ENCODE measurements at regions not wholly inside any gene's neighbourhood (a gene's known extent, or its start where the extent isn't known, plus 50 kb on each side); places are given as distances from the start of the nearest gene placed in this dataset.
"Not testable (repeated sequence)": the region's sequence is repeated elsewhere in the genome, so short reads cannot be mapped to it uniquely, and the experiment has no call there.

DNA sequence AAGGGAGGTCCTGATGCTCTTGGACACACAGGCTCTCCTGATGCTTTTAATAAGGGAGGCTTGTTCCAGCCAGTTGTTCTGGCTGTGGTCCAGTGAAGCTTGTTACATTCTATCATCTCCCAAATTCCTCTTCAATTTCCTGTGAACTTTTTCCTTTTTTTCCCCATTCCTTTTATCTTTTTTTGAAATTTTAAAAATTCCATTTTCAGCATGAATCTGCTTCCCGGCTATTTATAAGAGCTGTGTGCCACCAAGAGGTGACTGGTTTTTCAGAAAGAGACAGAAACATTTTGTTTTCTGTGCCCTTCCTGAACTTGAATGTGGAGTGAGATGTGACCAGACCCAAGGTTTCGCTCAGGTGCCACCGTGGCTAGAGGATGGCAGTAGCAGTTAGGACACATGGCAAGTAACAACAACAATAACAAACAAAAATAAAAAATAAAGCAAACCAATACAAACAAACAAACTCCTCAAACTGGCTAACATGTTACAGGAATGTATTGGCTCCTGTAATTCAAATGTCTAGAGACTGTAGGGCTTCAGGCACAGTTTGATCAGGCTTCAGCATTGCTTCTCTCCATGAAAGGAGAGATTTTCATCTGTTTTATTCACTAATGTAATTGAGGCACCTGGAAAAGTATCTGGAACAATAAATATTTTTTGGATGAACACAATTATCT lies 121.1 kb downstream of the BOD1 start:
- DNase-seq (ENCODE audit: low read depth) = peak; percentile 40

- no peak for DNase-seq (ENCODE audit: low read depth)
Observed at GRCh38 chr5:173494446-173494845, 122.0 kb downstream of the BOD1 start.

DNA sequence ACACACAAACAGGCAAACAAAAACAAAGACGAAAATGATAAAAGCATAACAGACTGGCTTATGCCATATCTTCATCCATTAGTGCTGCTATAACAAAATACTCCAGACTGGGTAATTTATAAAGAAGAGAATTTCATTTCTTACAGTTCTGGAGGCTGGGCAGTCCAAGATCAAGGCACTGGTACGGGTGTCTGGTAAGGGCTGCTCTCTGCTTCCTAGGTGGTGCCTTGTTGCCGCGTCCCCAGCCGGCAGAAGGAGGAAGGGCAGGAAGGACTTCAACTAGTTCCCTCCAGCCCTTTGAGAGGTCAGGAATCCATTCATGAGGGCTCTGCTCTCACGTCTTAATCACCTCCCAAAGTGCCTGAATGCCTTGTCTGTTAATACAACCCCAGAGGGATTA lies 122.6 kb downstream of the BOD1 start:
- no peak for DNase-seq (ENCODE audit: low read depth)

GRCh38 chr5:173493040-173493439 lies 123.4 kb downstream of the BOD1 start:
- DNase-seq (ENCODE audit: low read depth) = no peak

GRCh38 chr5:173490681-173491080 lies 125.8 kb downstream of the BOD1 start:
- DNase-seq (ENCODE audit: low read depth) = no peak

DNA sequence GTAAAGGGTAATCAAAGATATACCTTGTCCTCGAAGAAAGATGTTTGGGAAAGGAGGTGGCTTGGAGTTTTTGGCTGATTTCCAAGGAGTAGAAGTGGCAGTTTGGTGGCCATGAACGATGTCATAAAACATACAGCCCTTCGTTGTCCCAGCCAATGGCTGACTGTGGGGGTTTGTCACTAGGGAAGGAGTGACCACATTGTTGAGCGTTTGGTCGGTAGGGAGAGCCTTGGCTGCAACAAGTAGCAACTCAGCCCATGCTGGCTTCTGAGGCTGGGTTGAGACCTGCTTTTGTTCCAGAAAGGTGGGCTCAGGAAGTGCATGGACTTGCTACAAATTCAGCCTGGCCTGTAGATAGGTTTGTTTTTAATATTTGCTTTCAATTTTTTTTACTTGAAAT lies 128.3 kb downstream of the BOD1 start:
- no peak for DNase-seq (ENCODE audit: low read depth)

- no peak for DNase-seq (ENCODE audit: low read depth)
Observed at GRCh38 chr5:173487300-173487699, 129.2 kb downstream of the BOD1 start.

DNA sequence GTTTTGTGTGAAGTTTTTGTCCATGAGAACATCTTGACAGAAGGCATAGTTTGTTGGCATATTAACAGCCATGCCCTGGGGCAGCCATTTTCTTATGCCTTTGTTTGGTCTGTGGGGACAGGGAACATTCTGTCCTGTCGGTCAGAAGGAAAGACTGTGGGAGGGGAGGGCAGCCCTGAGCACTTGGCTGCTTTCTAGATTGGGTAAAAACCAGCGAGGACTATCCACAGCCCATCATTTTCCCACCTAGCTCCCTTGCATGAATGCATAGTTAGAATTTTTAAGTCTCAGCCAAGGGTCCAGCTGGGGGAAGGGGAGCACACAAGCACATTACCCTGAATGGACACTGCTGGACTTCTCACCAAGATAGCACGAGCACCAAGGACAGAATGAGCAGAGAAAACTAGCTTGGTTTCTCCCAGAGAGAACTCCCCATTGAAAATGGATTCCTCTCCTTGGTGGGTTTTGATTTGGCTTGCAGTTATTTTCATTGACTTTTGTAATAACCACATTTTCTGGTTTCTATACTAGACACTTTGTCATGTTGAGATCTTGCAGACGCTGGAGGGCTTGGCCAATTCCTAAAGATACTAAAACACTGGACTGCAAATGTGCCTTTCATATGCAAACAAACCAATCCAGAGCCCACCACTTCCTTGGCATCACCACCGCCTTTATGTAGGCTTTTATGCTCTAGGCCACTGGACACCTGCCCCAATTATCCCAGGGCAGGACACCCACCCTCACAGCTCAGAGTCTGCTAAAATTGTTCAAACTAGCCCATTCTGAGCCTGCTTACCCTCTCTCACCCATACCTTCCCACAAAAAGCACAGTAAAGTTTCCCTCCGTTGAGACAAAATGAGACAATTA lies 129.9 kb downstream of the BOD1 start:
- peak; percentile 49 for DNase-seq (ENCODE audit: low read depth)

DNA sequence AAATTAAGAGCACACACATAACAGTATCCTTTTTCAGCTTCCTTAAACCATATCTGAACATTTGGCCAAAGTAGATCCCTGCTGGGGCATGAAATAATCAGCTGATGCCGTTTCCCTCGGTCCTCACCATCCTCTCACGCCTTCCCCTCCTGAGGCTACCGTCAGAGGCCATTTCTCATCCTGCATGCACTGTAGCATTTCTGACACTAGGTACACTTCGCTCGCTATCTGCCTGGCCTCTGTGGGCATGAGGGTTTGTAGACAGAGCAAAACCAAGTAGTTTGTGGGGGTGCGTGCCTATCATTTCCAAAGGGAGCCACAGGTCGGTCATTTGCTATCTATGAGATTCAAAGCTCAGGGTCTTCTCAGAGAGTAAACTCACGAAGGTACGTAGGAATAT lies 131.9 kb downstream of the BOD1 start:
- DNase-seq (ENCODE audit: low read depth) = no peak

DNA sequence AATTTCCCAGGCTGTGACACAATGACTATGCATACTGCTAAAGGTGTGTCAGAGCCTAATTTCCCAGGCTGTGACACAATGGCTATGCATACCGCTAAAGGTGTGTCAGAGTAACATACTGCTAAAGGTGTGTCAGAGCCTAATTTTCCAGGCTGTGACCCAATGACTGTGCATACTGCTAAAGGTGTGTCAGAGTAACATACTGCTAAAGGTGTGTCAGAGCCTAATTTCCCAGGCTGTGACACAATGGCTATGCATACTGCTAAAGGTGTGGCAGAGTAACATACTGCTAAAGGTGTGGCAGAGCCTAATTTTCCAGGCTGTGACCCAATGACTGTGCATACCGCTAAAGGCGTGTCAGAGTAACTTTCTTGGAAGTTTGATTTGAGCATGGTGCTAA lies 132.9 kb downstream of the BOD1 start:
- not testable (repeated sequence) for DNase-seq (ENCODE audit: low read depth)

GRCh38 chr5:173483160-173483559 lies 133.3 kb downstream of the BOD1 start:
- DNase-seq (ENCODE audit: low read depth) = no peak

DNA sequence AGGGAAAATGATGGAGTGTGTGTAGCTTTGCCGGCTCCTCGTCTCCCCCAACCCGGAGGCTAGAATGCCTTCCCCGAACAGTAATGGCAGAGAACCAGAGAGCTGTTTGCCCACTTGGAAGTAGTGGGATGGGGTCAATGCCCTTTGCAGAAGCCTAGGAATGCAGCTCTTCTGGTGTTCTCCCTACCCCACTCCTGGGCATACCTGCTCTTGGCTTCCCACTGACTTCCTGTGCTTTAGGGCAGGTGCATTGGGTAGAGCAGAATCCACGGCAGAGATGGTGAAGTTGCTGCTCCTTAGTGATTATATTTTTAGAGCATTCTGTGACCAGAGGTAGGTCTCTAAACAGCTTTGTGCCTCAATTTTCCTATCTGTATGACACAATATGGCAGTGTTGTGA lies 134.6 kb downstream of the BOD1 start:
- no peak for DNase-seq (ENCODE audit: low read depth)

DNA sequence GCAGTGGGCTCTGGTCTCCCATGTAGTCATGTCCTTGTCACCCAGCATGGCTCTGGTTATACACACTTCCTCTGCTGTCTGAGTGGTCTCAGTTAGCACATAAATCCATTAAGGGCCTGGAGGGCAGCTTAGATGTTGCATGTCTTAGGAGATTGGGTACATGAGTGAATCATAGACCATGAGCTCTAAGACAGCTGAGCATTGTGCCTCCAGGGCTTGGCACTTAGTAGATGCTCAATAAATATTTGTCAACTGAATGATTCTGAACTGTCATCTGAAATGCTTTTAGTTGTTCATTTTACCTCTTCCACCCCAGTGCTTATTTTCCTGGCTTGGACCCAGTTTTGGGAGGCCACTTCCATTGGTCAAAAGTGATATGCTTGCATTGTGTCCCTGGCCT lies 135.6 kb downstream of the BOD1 start:
- DNase-seq (ENCODE audit: low read depth) = peak; percentile 94

- DNase-seq (ENCODE audit: low read depth) = peak; percentile 36
Observed at GRCh38 chr5:173479711-173480110, 136.7 kb downstream of the BOD1 start.

- DNase-seq (ENCODE audit: low read depth) = peak; percentile 77
Observed at GRCh38 chr5:173477345-173478040, 139.0 kb downstream of the BOD1 start.

DNA sequence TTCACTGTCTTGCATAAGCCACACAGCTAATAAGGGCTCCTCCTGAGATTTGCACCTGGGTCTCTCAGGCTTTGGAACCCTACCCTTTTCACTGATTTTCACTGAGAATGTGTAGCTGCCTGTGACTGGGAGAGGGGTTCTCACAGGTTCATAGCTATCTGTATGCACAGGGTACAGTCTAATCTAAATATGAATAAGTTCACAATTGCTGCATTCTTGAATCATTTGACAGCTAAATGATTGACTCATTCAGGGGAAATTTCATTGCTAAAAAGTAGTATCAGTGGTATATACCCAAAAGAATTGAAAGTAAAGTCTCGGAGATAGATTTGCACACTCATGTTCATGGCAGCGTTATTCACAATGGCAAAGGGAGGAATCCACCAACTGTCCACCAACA lies 140.7 kb downstream of the BOD1 start:
- DNase-seq (ENCODE audit: low read depth) = no peak

- peak; percentile 72 for DNase-seq (ENCODE audit: low read depth)
Observed at GRCh38 chr5:173474881-173475287, 141.6 kb downstream of the BOD1 start.

GRCh38 chr5:173473288-173473687 lies 143.2 kb downstream of the BOD1 start:
- no peak for DNase-seq (ENCODE audit: low read depth)

- peak; percentile 38 for DNase-seq (ENCODE audit: low read depth)
Observed at GRCh38 chr5:173472784-173473278, 143.6 kb downstream of the BOD1 start.

DNA sequence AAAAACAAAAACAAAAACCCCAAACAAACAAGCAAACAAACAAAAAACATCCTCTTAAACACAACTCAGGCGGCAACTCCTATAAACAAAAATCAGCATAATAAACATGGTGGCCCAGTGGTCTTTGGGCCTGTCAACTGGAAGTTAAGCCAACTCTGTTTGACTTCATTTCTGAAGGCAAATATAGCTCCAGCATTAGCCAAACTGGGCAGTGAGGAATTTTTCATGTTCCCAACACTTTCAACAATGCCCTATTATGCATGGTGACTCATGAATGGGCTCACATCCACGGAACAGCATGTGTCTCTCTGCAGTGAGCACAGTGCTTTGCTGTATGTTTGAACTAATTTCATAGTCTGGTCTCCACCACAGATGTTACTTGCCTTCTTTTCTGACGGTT lies 143.9 kb upstream of the STC2 start:
- DNase-seq (ENCODE audit: low read depth) = peak; percentile 98

DNA sequence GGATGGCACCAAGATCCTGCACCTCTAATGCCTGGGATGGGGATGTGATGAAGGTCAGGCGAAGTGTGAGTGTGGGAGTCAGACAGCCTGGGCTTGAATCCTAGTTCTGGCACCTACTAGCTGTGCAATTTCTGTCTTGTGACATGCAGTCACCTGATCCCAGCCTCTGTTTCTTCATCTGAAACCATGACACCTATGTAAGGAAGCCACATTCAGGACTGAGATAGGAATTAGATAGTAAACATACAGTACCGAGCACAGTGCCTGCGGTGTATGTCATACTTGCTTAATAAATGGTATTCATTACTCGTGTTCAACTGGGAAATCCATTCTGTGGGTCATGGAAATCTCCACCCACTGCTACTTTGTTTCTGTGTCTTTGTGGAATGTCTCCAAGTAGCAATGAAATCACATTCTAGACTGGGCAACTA lies 140.6 kb upstream of the STC2 start:
- DNase-seq (ENCODE audit: low read depth) = no peak

- DNase-seq (ENCODE audit: low read depth) = no peak
Observed at GRCh38 chr5:173466227-173466626, 138.0 kb upstream of the STC2 start.
